Panc1 (cell line): ENCODE measurements at regions not wholly inside any gene's neighbourhood (a gene's known extent, or its start where the extent isn't known, plus 50 kb on each side); places are given as distances from the start of the nearest gene placed in this dataset.

ENCODE experiments used
- POLR2AphosphoS5 ChIP-seq: IDR thresholded peaks from 2 replicates; pipeline ENCODE4 v1.6.1; 2012; ENCODE audit warnings: mild to moderate bottlenecking, low read depth, low read length, moderate library complexity
- SIN3A ChIP-seq: IDR thresholded peaks from 2 replicates; pipeline ENCODE4 v1.6.1; 2012; ENCODE audit warnings: low read depth, mild to moderate bottlenecking, low read length, moderate library complexity, borderline replicate concordance; ENCODE audit not compliant: insufficient read depth
- TF ChIP-seq, protein P1 (sequence below): fragments of 450-650 bp; IDR thresholded peaks from 2 replicates; pipeline ENCODE4 v1.5.1; 2017; ENCODE audit warnings: mild to moderate bottlenecking

DNA sequence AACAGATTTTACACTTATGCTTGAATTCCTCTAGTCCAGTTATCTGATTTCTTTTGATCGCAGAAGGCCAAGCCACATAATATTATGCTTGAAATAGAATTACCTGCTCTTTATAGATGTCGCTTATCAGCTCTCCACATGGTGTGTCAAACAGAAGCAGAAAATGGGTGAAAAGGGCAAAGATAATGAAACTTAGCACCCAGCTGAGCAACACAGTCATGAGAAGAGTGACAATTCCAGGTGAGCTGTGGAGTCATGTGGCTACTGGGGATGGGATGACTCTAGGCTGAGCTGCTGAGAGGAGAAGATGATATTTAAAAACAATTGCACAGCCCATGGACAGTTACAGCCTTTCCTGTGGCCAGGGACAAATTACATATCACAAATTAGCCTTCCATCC, 398.7 kb upstream of the PDZRN3 start:
- TF ChIP-seq, protein P1, sequence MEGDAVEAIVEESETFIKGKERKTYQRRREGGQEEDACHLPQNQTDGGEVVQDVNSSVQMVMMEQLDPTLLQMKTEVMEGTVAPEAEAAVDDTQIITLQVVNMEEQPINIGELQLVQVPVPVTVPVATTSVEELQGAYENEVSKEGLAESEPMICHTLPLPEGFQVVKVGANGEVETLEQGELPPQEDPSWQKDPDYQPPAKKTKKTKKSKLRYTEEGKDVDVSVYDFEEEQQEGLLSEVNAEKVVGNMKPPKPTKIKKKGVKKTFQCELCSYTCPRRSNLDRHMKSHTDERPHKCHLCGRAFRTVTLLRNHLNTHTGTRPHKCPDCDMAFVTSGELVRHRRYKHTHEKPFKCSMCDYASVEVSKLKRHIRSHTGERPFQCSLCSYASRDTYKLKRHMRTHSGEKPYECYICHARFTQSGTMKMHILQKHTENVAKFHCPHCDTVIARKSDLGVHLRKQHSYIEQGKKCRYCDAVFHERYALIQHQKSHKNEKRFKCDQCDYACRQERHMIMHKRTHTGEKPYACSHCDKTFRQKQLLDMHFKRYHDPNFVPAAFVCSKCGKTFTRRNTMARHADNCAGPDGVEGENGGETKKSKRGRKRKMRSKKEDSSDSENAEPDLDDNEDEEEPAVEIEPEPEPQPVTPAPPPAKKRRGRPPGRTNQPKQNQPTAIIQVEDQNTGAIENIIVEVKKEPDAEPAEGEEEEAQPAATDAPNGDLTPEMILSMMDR: no peak
- TF ChIP-seq SIN3A: no peak
- no peak for TF ChIP-seq POLR2AphosphoS5
